ENCODE measurements at regions not wholly inside any gene's neighbourhood (a gene's known extent, or its start where the extent isn't known, plus 50 kb on each side); places are given as distances from the start of the nearest gene placed in this dataset.

- no peak for TF ChIP-seq POLR2A (IDR thresholded peaks at IDR 0.05)
- TF ChIP-seq POLR2AphosphoS5 (IDR thresholded peaks at IDR 0.05) = no peak
- TF ChIP-seq CTCF (IDR thresholded peaks at IDR 0.05) = no peak
Observed at GRCh38 chr19:34837262-34837661, 64.2 kb upstream of the ZNF599 start.
